B cell (primary cell): ENCODE measurements at regions not wholly inside any gene's neighbourhood (a gene's known extent, or its start where the extent isn't known, plus 50 kb on each side); places are given as distances from the start of the nearest gene placed in this dataset.

Experiments
- ATAC-seq: fragments of 200-7000 bp; cut with Tn5 transposase; one replicate; pipeline ENCODE4 v1.10.0; 2021; ENCODE audit warnings: low read depth, mild to moderate bottlenecking, moderate number of reproducible peaks, moderate library complexity
- CTCF ChIA-PET: fragments of 350-600 bp; sonication (Branson Sonifier 250); formaldehyde crosslinking; loops from one replicate; lab custom pipeline; 2021; ENCODE audit warnings: antibody characterized with exemption, inconsistent platforms; lab: Charles Lee
- POLR2A ChIA-PET: fragments of 350-600 bp; sonication (Branson Sonifier 250); formaldehyde crosslinking; loops from one replicate; lab custom pipeline; 2021; ENCODE audit warnings: antibody characterized with exemption; lab: Charles Lee
- DNase-seq: peaks from one replicate; pipeline ENCODE4 v3.0.0; 2013
- H2AFZ ChIP-seq: 2 replicates; pipeline ENCODE4 v1.6.1; 2012; ENCODE audit warnings: mild to moderate bottlenecking, low read depth, low read length; ENCODE audit not compliant: insufficient read depth, poor library complexity, severe bottlenecking
- H3K27ac ChIP-seq, 2 donors: 1 replicate in 1 of 2; 2 replicates in 1 of 2; pipeline ENCODE4 v1.5.1; 2012 to 2013; ENCODE audit warnings: low read length in 2 of 2, mild to moderate bottlenecking in 2 of 2, moderate library complexity in 1 of 2
- H3K27me3 ChIP-seq, 4 experiments: fragments of 200-600 bp in 1 of 4; sonication (generic) in 1 of 4; replicated peaks in 1 of 4; 1 replicate in 2 of 4; 2 replicates in 2 of 4; pipeline versions ENCODE4 v1.6.1 to v1.7.0; 2013 to 2016; ENCODE audit warnings: low read length in 3 of 4, mild to moderate bottlenecking in 2 of 4, mixed read lengths in 1 of 4, moderate library complexity in 1 of 4; ENCODE audit not compliant: insufficient read depth in 4 of 4, control insufficient read depth in 3 of 4; ENCODE audit errors: control extremely low read depth in 1 of 4
- H3K36me3 ChIP-seq, 2 experiments: replicated peaks in 1 of 2; 1 replicate in 1 of 2; 2 replicates in 1 of 2; pipeline versions ENCODE4 v1.6.1 to v1.7.1; 2013; ENCODE audit warnings: low read length in 1 of 2; ENCODE audit not compliant: insufficient read depth in 2 of 2, control insufficient read depth in 1 of 2; ENCODE audit errors: control extremely low read depth in 1 of 2, extremely low read depth in 1 of 2
- H3K4me1 ChIP-seq, 2 donors: fragments of 200-600 bp in 1 of 2; sonication (generic) in 1 of 2; 1 replicate in 1 of 2; 2 replicates in 1 of 2; pipeline versions ENCODE4 v1.5.1 to v1.6.1; 2013 to 2017; ENCODE audit warnings: low read length in 2 of 2; ENCODE audit not compliant: control insufficient read depth in 2 of 2, insufficient read depth in 2 of 2
- H3K4me2 ChIP-seq: replicated peaks from 2 replicates; pipeline ENCODE3; 2012; ENCODE audit warnings: mild to moderate bottlenecking, low read depth, low read length; ENCODE audit not compliant: poor library complexity, severe bottlenecking
- H3K4me3 ChIP-seq, 5 experiments: fragments of 200-600 bp in 1 of 5; sonication (generic) in 1 of 5; 1 replicate in 3 of 5; 2 replicates in 2 of 5; pipeline versions ENCODE4 v1.5.1 to v1.7.0; 2011 to 2016; ENCODE audit warnings: low read length in 4 of 5, mild to moderate bottlenecking in 4 of 5, low read depth in 2 of 5, control low read depth in 1 of 5, moderate library complexity in 1 of 5; ENCODE audit not compliant: insufficient read depth in 1 of 5; ENCODE audit errors: control extremely low read depth in 1 of 5, extremely low read depth in 1 of 5
- H3K79me2 ChIP-seq: fragments of 200-600 bp; sonication (generic); one replicate; pipeline ENCODE4 v1.6.0; 2016; ENCODE audit warnings: low read length; ENCODE audit not compliant: control insufficient read depth, insufficient read depth
- H3K9ac ChIP-seq: fragments of 200-600 bp; sonication (generic); 2 replicates; pipeline ENCODE4 v1.6.1; 2017; ENCODE audit warnings: mild to moderate bottlenecking, low read length, moderate library complexity
- H3K9me3 ChIP-seq, 3 donors: one replicate each; pipeline versions ENCODE4 v1.6.1 to v1.7.1; 2013; ENCODE audit warnings: low read length in 2 of 3; ENCODE audit not compliant: control insufficient read depth in 2 of 3, insufficient read depth in 1 of 3; ENCODE audit errors: control extremely low read depth in 1 of 3
- H4K20me1 ChIP-seq: 2 replicates; pipeline ENCODE4 v1.6.0; 2012; ENCODE audit warnings: mild to moderate bottlenecking, low read length; ENCODE audit not compliant: insufficient read depth, control insufficient read depth, poor library complexity, severe bottlenecking
- H3K27ac Mint-ChIP-seq: one replicate; pipeline ENCODE4 v1.8.0; 2021; ENCODE audit warnings: mixed read lengths
- H3K27me3 Mint-ChIP-seq: one replicate; pipeline ENCODE4 v1.8.0; 2021; ENCODE audit warnings: mixed read lengths
- H3K4me1 Mint-ChIP-seq: one replicate; pipeline ENCODE4 v1.8.0; 2021; ENCODE audit warnings: mixed read lengths
- H3K4me3 Mint-ChIP-seq: one replicate; pipeline ENCODE4 v1.8.0; 2021; ENCODE audit warnings: mixed read lengths
- H3K9me3 Mint-ChIP-seq: one replicate; pipeline ENCODE4 v1.8.0; 2022; ENCODE audit warnings: mixed read lengths; ENCODE audit not compliant: insufficient read depth
- CTCF ChIP-seq: fragments of 200-600 bp; IDR thresholded peaks from one replicate; pipeline ENCODE4 v1.8.0; 2022; ENCODE audit warnings: antibody characterized with exemption, mild to moderate bottlenecking
- EZH2 ChIP-seq: IDR thresholded peaks from 2 replicates; pipeline ENCODE4 v1.6.1; 2012; ENCODE audit warnings: borderline replicate concordance, low read depth, mild to moderate bottlenecking, moderate library complexity, low read length; ENCODE audit not compliant: insufficient read depth, poor library complexity, severe bottlenecking
- WGBS: methylation state at CpG from one replicate; pipeline ENCODE4 v1.1.5; 2013; ENCODE audit warnings: missing lambda C conversion rate; ENCODE audit not compliant: insufficient coverage; 5-methylcytosine and 5-hydroxymethylcytosine counted together
- intact Hi-C: fragments of 100-400 bp; cut with micrococcal nuclease; formaldehyde crosslinking; loops from one replicate; pipeline ENCODE4 v1.10.0; 2022

DNA sequence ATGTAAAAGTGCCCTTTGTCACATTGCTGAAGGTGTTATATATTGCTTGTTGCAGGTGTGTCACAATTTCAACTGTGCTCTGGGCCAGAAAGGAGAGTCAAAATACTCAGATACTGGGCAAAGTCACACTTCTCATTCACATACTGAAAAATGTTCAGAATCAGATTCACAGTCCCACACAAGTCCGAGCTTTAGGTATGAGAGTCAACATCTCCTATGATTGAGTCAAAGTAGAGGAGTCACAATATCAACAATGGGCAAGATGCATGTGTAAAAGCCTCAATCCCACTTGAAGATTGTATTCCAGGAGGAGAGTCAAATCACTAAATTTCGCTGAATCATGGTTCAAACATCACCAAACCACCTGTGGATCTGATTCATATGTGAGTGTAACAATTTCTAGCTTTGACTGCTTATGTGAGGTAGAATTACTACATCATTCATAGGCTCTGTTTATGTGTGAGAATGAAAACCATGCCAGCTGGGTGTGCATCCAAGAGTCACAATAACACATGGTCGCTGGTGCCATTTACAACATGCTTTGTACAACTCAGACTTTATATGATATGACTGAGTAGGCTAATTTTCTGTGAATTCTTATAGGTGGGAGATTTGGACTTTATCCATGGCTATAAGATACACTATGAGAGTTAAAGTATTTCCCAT, 1039.8 kb upstream of the AMELY start:
- intact Hi-C loops, result no loop called here
- Mint-ChIP-seq H3K4me3 (no peak overlapping the region), H3K4me1 (no peaks in the 10 kb centered on the region), H3K27ac (no peak overlapping the region), H3K27me3 (no peaks in the 10 kb centered on the region), H3K9me3 (no peaks in the 10 kb centered on the region)
- TF ChIP-seq EZH2 (no peak), CTCF (no peak)
- H3K4me1 ChIP-seq, result no peaks in the 10 kb centered on the region
- ChIA-PET CTCF (no interaction called here), POLR2A (no interaction called here)
- H3K36me3 ChIP-seq, result no peaks in the 10 kb centered on the region
- H3K27ac ChIP-seq, result no peak overlapping the region
- H2AFZ ChIP-seq, result no peak overlapping the region
- no peak overlapping the region for H3K9ac ChIP-seq
- ATAC-seq (no peak), DNase-seq (no peak)
- no CpG with 5 or more reads among the region's 3 CpGs for WGBS
- H3K9me3 ChIP-seq, result no peaks in the 10 kb centered on the region
- no peaks in the 10 kb centered on the region for H4K20me1 ChIP-seq
- H3K4me2 ChIP-seq, result no peak overlapping the region
- H3K4me3 ChIP-seq, result no peak overlapping the region
- H3K79me2 ChIP-seq, result no peaks in the 10 kb centered on the region
- H3K27me3 ChIP-seq, result no peaks in the 10 kb centered on the region

DNA sequence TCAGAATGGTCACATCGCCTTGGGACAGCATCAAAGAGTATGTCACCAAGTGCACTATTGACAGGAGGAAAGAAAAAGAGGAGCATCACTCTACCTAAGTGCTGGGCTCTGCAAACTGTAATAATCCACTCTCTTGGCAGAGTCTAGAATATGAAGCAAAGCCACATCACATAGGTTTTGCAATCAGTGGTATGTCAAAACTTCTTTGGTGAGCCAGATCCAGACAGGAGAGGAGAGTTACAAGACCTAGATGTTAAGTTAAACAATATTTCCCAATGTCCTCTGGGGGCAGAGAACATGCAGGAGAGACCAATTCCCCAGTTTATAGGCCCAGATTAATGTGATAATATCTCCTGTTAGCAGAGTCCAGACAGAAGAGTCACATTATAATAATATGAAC, 1032.6 kb upstream of the AMELY start:
- TF ChIP-seq CTCF, result no peak
- no peak for TF ChIP-seq EZH2
- Histone ChIP-seq H2AFZ (no peak overlapping the region), H3K9me3 (no peaks in the 10 kb centered on the region), H3K27me3 (no peaks in the 10 kb centered on the region), H3K4me1 (no peaks in the 10 kb centered on the region), H3K27ac (no peak overlapping the region), H3K9ac (no peak overlapping the region), H3K4me2 (no peak overlapping the region), H3K4me3 (no peak overlapping the region), H4K20me1 (no peaks in the 10 kb centered on the region), H3K79me2 (no peaks in the 10 kb centered on the region), H3K36me3 (no peaks in the 10 kb centered on the region)
- ATAC-seq, result no peak
- Mint-ChIP-seq H3K27me3 (no peaks in the 10 kb centered on the region), H3K4me1 (no peaks in the 10 kb centered on the region), H3K27ac (no peak overlapping the region), H3K9me3 (no peaks in the 10 kb centered on the region), H3K4me3 (no peak overlapping the region)
- POLR2A ChIA-PET, result no interaction called here
- intact Hi-C loops, result no loop called here
- WGBS, result no CpG with 5 or more reads among the region's 1 CpG
- CTCF ChIA-PET, result no interaction called here
- DNase-seq, result no peak
